Thoracic aorta (tissue), 2 donors: ENCODE measurements at regions not wholly inside any gene's neighbourhood (a gene's known extent, or its start where the extent isn't known, plus 50 kb on each side); places are given as distances from the start of the nearest gene placed in this dataset.

ENCODE experiments used
- ATAC-seq: fragments of 150-250 bp; one replicate; pipeline ENCODE4 v1.8.0; 2017; ENCODE audit warnings: low read depth; ENCODE audit not compliant: insufficient number of reproducible peaks, low FRiP score
- DNase-seq: peaks from one replicate; pipeline ENCODE4 v3.0.0-alpha.2; 2020; ENCODE audit warnings: low spot score
- H3K27ac ChIP-seq, 2 donors: fragments of 200-600 bp; sonication (generic); 1 replicate in 1 of 2; 2 replicates in 1 of 2; pipeline ENCODE4 v1.5.1; 2016; ENCODE audit warnings: mild to moderate bottlenecking in 2 of 2, moderate library complexity in 2 of 2
- H3K27me3 ChIP-seq: fragments of 200-600 bp; sonication (generic); replicated peaks from 2 replicates; pipeline ENCODE4 v1.6.0; 2016; ENCODE audit warnings: mild to moderate bottlenecking; ENCODE audit not compliant: insufficient read depth
- H3K36me3 ChIP-seq: fragments of 200-600 bp; sonication (generic); one replicate; pipeline ENCODE4 v1.5.1; 2016
- H3K4me1 ChIP-seq, 2 donors: fragments of 200-600 bp; sonication (generic); 1 replicate in 1 of 2; 2 replicates in 1 of 2; pipeline versions ENCODE4 v1.5.1 to v1.6.0; 2016; ENCODE audit warnings: low read depth in 2 of 2, mild to moderate bottlenecking in 1 of 2; ENCODE audit not compliant: control insufficient read depth in 1 of 2
- H3K4me3 ChIP-seq: fragments of 200-600 bp; sonication (generic); 2 replicates; pipeline ENCODE4 v1.5.1; 2016; ENCODE audit warnings: mild to moderate bottlenecking
- H3K9me3 ChIP-seq: fragments of 200-600 bp; sonication (generic); 2 replicates; pipeline ENCODE4 v1.5.1; 2016
- CTCF ChIP-seq: fragments of 200-600 bp; sonication (generic); IDR thresholded peaks from one replicate; pipeline ENCODE4 v1.5.1; 2019; ENCODE audit warnings: antibody characterized with exemption

- Histone ChIP-seq H3K9me3 (no peaks in the 10 kb centered on the region), H3K27ac (no peak overlapping the region), H3K27me3 (no peaks in the 10 kb centered on the region), H3K4me3 (no peak overlapping the region), H3K36me3 (no peaks in the 10 kb centered on the region), H3K4me1 (no peaks in the 10 kb centered on the region)
- DNase-seq (no peak), ATAC-seq (no peak)
- TF ChIP-seq CTCF, result no peak
Measured at GRCh38 chr6:133590814-133591213, 298.1 kb upstream of the TCF21 start.

- no peak overlapping the region for H3K27ac ChIP-seq
- TF ChIP-seq CTCF, result no peak
- no peaks in the 10 kb centered on the region for H3K36me3 ChIP-seq
- DNase-seq (no peak), ATAC-seq (no peak)
- no peak overlapping the region for H3K4me3 ChIP-seq
- no peaks in the 10 kb centered on the region for H3K9me3 ChIP-seq
- H3K4me1 ChIP-seq, result no peaks in the 10 kb centered on the region
- no peaks in the 10 kb centered on the region for H3K27me3 ChIP-seq
Measured at GRCh38 chr6:133591275-133591674, 297.6 kb upstream of the TCF21 start.

- Histone ChIP-seq H3K36me3 (no peaks in the 10 kb centered on the region), H3K4me3 (peak overlapping the region; percentile 16)
Measured at GRCh38 chr6:133594652-133595110, 294.2 kb upstream of the TCF21 start.

GRCh38 chr6:133595111-133595761, 293.7 kb upstream of the TCF21 start:
- Histone ChIP-seq H3K9me3 (no peaks in the 10 kb centered on the region), H3K4me1 (no peaks in the 10 kb centered on the region), H3K27ac (no peak overlapping the region), H3K27me3 (no peaks in the 10 kb centered on the region), H3K36me3 (no peaks in the 10 kb centered on the region), H3K4me3 (no peak overlapping the region)
- DNase-seq (no peak), ATAC-seq (no peak)
- TF ChIP-seq CTCF, result no peak

More at GRCh38 chr6:133594652-133595110, 294.2 kb upstream of the TCF21 start:
- no peak for ATAC-seq
- Histone ChIP-seq H3K27ac (peak overlapping the region in 1 of 2 donors; percentile 6), H3K27me3 (no peaks in the 10 kb centered on the region), H3K4me1 (no peaks in the 10 kb centered on the region), H3K9me3 (no peaks in the 10 kb centered on the region)
- TF ChIP-seq CTCF, result no peak
- no peak for DNase-seq

- H3K4me3 ChIP-seq, result no peak overlapping the region
- no peaks in the 10 kb centered on the region for H3K9me3 ChIP-seq
Measured at GRCh38 chr6:133606852-133607251, 282.1 kb upstream of the TCF21 start.

More at GRCh38 chr6:133606852-133607251, 282.1 kb upstream of the TCF21 start:
- Histone ChIP-seq H3K27ac (no peak overlapping the region), H3K27me3 (no peaks in the 10 kb centered on the region), H3K36me3 (no peaks in the 10 kb centered on the region), H3K4me1 (no peaks in the 10 kb centered on the region)
- no peak for TF ChIP-seq CTCF
- no peak for DNase-seq
- ATAC-seq, result no peak
